Chondrocyte (in vitro differentiated cells): ENCODE measurements at regions not wholly inside any gene's neighbourhood (a gene's known extent, or its start where the extent isn't known, plus 50 kb on each side); places are given as distances from the start of the nearest gene placed in this dataset.

ENCODE experiments used
- DNase-seq: peaks from one replicate; pipeline ENCODE4 v3.0.0; 2021; ENCODE audit warnings: mixed read lengths, low spot score
- H3K27ac Mint-ChIP-seq: one replicate; pipeline ENCODE4 v1.8.0; 2021; ENCODE audit warnings: mild to moderate bottlenecking, moderate library complexity, mixed read lengths; ENCODE audit not compliant: unreplicated experiment
- H3K27me3 Mint-ChIP-seq: 2 replicates; pipeline ENCODE4 v1.8.0; 2021; ENCODE audit warnings: low read depth, mixed read lengths
- H3K36me3 Mint-ChIP-seq: 2 replicates; pipeline ENCODE4 v1.8.0; 2021; ENCODE audit warnings: low read depth, mixed read lengths
- H3K4me1 Mint-ChIP-seq: 2 replicates; pipeline ENCODE4 v1.8.0; 2021; ENCODE audit warnings: low read depth, mild to moderate bottlenecking, mixed read lengths
- H3K4me3 Mint-ChIP-seq: one replicate; pipeline ENCODE4 v1.8.0; 2021; ENCODE audit warnings: mild to moderate bottlenecking, moderate library complexity, mixed read lengths; ENCODE audit not compliant: unreplicated experiment
- H3K9me3 Mint-ChIP-seq: 2 replicates; pipeline ENCODE4 v1.8.0; 2021; ENCODE audit warnings: low read depth, mixed read lengths
- CTCF ChIP-seq: fragments of 200-600 bp; sonication (generic); IDR thresholded peaks from 2 replicates; pipeline ENCODE4 v1.5.0; 2021; ENCODE audit warnings: antibody characterized with exemption, mild to moderate bottlenecking, moderate library complexity

- H3K27me3 Mint-ChIP-seq = peaks cover 10% of the 10 kb centered on the region
- no peaks in the 10 kb centered on the region for H3K36me3 Mint-ChIP-seq
Observed at GRCh38 chr16:54347961-54348360, 61.4 kb upstream of the IRX3 start.

GRCh38 chr16:54346041-54346440 lies 59.5 kb upstream of the IRX3 start:
- Mint-ChIP-seq H3K27ac (no peak overlapping the region), H3K9me3 (peaks cover 3% of the 10 kb centered on the region), H3K4me1 (peaks cover 5% of the 10 kb centered on the region), H3K36me3 (no peaks in the 10 kb centered on the region), H3K27me3 (peaks cover 5% of the 10 kb centered on the region), H3K4me3 (no peak overlapping the region)
- DNase-seq = no peak
- TF ChIP-seq CTCF = no peak

More at GRCh38 chr16:54347961-54348360, 61.4 kb upstream of the IRX3 start:
- Mint-ChIP-seq H3K4me1 (peaks cover 3% of the 10 kb centered on the region), H3K9me3 (peaks cover 3% of the 10 kb centered on the region), H3K27ac (no peak overlapping the region), H3K4me3 (no peak overlapping the region)
- no peak for TF ChIP-seq CTCF
- no peak for DNase-seq

- peaks cover 5% of the 10 kb centered on the region for H3K4me1 Mint-ChIP-seq
- no peak for TF ChIP-seq CTCF
- no peak overlapping the region for H3K4me3 Mint-ChIP-seq
- H3K9me3 Mint-ChIP-seq = peaks cover 2% of the 10 kb centered on the region
- DNase-seq = no peak
- peaks cover 5% of the 10 kb centered on the region for H3K27me3 Mint-ChIP-seq
- H3K27ac Mint-ChIP-seq = no peak overlapping the region
- no peaks in the 10 kb centered on the region for H3K36me3 Mint-ChIP-seq
Observed at GRCh38 chr16:54344646-54345630, 58.4 kb upstream of the IRX3 start.

GRCh38 chr16:54342966-54343365 lies 56.4 kb upstream of the IRX3 start:
- H3K4me3 Mint-ChIP-seq = no peak overlapping the region
- H3K4me1 Mint-ChIP-seq = peaks cover 5% of the 10 kb centered on the region
- H3K36me3 Mint-ChIP-seq = no peaks in the 10 kb centered on the region
- no peak for DNase-seq
- H3K9me3 Mint-ChIP-seq = peaks cover 3% of the 10 kb centered on the region
- peaks cover 8% of the 10 kb centered on the region for H3K27me3 Mint-ChIP-seq
- TF ChIP-seq CTCF = no peak
- H3K27ac Mint-ChIP-seq = no peak overlapping the region

GRCh38 chr16:54341892-54342776 lies 55.5 kb upstream of the IRX3 start:
- Mint-ChIP-seq H3K27me3 (peaks cover 8% of the 10 kb centered on the region), H3K36me3 (no peaks in the 10 kb centered on the region), H3K4me3 (no peak overlapping the region), H3K27ac (no peak overlapping the region), H3K9me3 (peaks cover 3% of the 10 kb centered on the region), H3K4me1 (peaks cover 5% of the 10 kb centered on the region)
- TF ChIP-seq CTCF = no peak
- DNase-seq = no peak
